ENCODE measurements at regions not wholly inside any gene's neighbourhood (a gene's known extent, or its start where the extent isn't known, plus 50 kb on each side); places are given as distances from the start of the nearest gene placed in this dataset.

DNA sequence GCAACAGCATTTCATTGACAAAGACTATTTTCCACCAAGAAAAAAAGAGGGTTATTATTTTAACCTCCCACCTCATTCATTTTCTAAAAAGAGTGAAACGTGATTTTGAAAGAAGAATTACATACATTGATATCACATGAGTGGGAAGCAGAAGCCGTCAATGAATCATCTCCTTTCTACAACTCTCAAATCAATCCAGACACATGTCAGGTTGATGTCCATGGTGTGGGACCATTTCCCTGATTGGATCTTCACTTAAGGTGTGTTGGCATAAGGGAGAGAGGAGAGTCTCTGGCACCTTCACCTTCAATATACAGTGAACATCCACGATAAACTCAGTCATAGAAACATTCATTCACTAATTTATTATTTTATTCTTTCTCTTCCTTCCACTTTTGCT, 1095.1 kb downstream of the BCL11B start:
- TF ChIP-seq, protein P1, sequence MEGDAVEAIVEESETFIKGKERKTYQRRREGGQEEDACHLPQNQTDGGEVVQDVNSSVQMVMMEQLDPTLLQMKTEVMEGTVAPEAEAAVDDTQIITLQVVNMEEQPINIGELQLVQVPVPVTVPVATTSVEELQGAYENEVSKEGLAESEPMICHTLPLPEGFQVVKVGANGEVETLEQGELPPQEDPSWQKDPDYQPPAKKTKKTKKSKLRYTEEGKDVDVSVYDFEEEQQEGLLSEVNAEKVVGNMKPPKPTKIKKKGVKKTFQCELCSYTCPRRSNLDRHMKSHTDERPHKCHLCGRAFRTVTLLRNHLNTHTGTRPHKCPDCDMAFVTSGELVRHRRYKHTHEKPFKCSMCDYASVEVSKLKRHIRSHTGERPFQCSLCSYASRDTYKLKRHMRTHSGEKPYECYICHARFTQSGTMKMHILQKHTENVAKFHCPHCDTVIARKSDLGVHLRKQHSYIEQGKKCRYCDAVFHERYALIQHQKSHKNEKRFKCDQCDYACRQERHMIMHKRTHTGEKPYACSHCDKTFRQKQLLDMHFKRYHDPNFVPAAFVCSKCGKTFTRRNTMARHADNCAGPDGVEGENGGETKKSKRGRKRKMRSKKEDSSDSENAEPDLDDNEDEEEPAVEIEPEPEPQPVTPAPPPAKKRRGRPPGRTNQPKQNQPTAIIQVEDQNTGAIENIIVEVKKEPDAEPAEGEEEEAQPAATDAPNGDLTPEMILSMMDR (IDR thresholded peaks at IDR 0.05; ENCODE audit: poor library complexity) = no peak
- no peak for TF ChIP-seq EZH2 (IDR thresholded peaks at IDR 0.05; ENCODE audit: borderline replicate concordance)
